IMR-90 (cell line): ENCODE measurements at regions not wholly inside any gene's neighbourhood (a gene's known extent, or its start where the extent isn't known, plus 50 kb on each side); places are given as distances from the start of the nearest gene placed in this dataset.

Source experiments
- ATAC-seq: fragments of 200-7000 bp; cut with Tn5 transposase; 2 replicates; pipeline ENCODE4 v1.9.1; 2020; ENCODE audit warnings: low read depth, mild to moderate bottlenecking, moderate library complexity
- BruUV-seq: library from RNA; stranded (reverse); fragments of 400-500 nt; replicated peaks from 2 replicates; lab custom pipeline; 2021; lab: Mats Ljungman, UMichigan
- CTCF ChIA-PET: fragments of 300-600 bp; formaldehyde crosslinking; extraction: SDS; loops from one replicate; lab custom pipeline; 2021; ENCODE audit warnings: antibody characterized with exemption; lab: Yijun Ruan, JAX
- POLR2A ChIA-PET: fragments of 300-600 bp; sonication (Branson Sonifier 250); formaldehyde crosslinking; loops from one replicate; lab custom pipeline; 2022; ENCODE audit warnings: antibody characterized with exemption; ENCODE audit not compliant: unreplicated experiment; lab: Charles Lee
- DNase-seq: peaks from one replicate; pipeline ENCODE4 v3.0.0; 2013
- H2AFZ ChIP-seq: replicated peaks from 2 replicates; pipeline ENCODE3; 2013; ENCODE audit warnings: low read length, mild to moderate bottlenecking; ENCODE audit not compliant: poor library complexity
- H2AK5ac ChIP-seq: 2 replicates; pipeline ENCODE4 v1.6.1; 2013; ENCODE audit warnings: low read depth, low read length, inconsistent platforms
- H2AK9ac ChIP-seq: replicated peaks from 2 replicates; pipeline ENCODE3; 2013; ENCODE audit warnings: mild to moderate bottlenecking, low read depth, low read length, moderate library complexity; ENCODE audit not compliant: poor library complexity
- H2BK120ac ChIP-seq: 2 replicates; pipeline ENCODE4 v1.6.1; 2013; ENCODE audit warnings: low read depth, low read length, inconsistent platforms
- H2BK15ac ChIP-seq: 3 replicates; pipeline ENCODE4 v1.6.1; 2013; ENCODE audit warnings: low read depth, low read length, inconsistent platforms
- H2BK20ac ChIP-seq: 2 replicates; pipeline ENCODE4 v1.6.1; 2013; ENCODE audit warnings: low read depth, mild to moderate bottlenecking, inconsistent platforms, low read length, moderate library complexity
- H2BK5ac ChIP-seq: 2 replicates; pipeline ENCODE4 v1.6.1; 2013; ENCODE audit warnings: mild to moderate bottlenecking, low read depth, low read length, inconsistent platforms; ENCODE audit not compliant: poor library complexity, severe bottlenecking
- H3K14ac ChIP-seq: replicated peaks from 2 replicates; pipeline ENCODE4 v1.6.1; 2013; ENCODE audit warnings: low read depth, low read length, inconsistent platforms
- H3K18ac ChIP-seq: 2 replicates; pipeline ENCODE4 v1.6.1; 2013; ENCODE audit warnings: low read depth, low read length, control low read depth
- H3K23ac ChIP-seq: 2 replicates; pipeline ENCODE4 v1.6.1; 2013; ENCODE audit warnings: low read depth, low read length, inconsistent platforms
- H3K27ac ChIP-seq: 2 replicates; pipeline ENCODE4 v1.5.1; 2013; ENCODE audit warnings: mild to moderate bottlenecking, control low read depth, low read length; ENCODE audit not compliant: insufficient read depth
- H3K27me3 ChIP-seq: 2 replicates; pipeline ENCODE4 v1.6.1; 2013; ENCODE audit warnings: low read length; ENCODE audit not compliant: control insufficient read depth, insufficient read depth
- H3K36me3 ChIP-seq: 2 replicates; pipeline ENCODE4 v1.6.1; 2013; ENCODE audit warnings: low read length, mixed read lengths; ENCODE audit not compliant: control insufficient read depth, insufficient read depth
- H3K4ac ChIP-seq: 2 replicates; pipeline ENCODE4 v1.6.1; 2013; ENCODE audit warnings: low read depth, low read length, inconsistent platforms
- H3K4me1 ChIP-seq: 2 replicates; pipeline ENCODE4 v1.6.1; 2013; ENCODE audit warnings: low read length, mixed read lengths; ENCODE audit not compliant: control insufficient read depth, insufficient read depth
- H3K4me2 ChIP-seq: 2 replicates; pipeline ENCODE4 v1.6.1; 2013; ENCODE audit warnings: low read depth, mild to moderate bottlenecking, control low read depth, low read length, moderate library complexity
- H3K4me3 ChIP-seq: 2 replicates; pipeline ENCODE4 v1.5.1; 2013; ENCODE audit warnings: low read depth, mild to moderate bottlenecking, control low read depth, low read length, moderate library complexity; ENCODE audit not compliant: insufficient read depth
- H3K56ac ChIP-seq: 2 replicates; pipeline ENCODE4 v1.6.1; 2013; ENCODE audit warnings: low read length, inconsistent platforms; ENCODE audit not compliant: insufficient read depth; ENCODE audit errors: extremely low read depth
- H3K79me1 ChIP-seq, 2 experiments: 2 replicates each; pipeline ENCODE4 v1.6.1; 2013; ENCODE audit warnings: low read length in 2 of 2, inconsistent platforms in 1 of 2, low read depth in 1 of 2
- H3K9ac ChIP-seq: 2 replicates; pipeline ENCODE4 v1.6.1; 2013; ENCODE audit warnings: low read depth, low read length, control low read depth
- H3K9me1 ChIP-seq: 2 replicates; pipeline ENCODE4 v1.6.1; 2013; ENCODE audit warnings: low read length, inconsistent platforms; ENCODE audit not compliant: insufficient read depth
- H3K9me3 ChIP-seq: 2 replicates; pipeline ENCODE4 v1.6.1; 2013; ENCODE audit warnings: low read length; ENCODE audit not compliant: control insufficient read depth, insufficient read depth
- H4K20me1 ChIP-seq: 2 replicates; pipeline ENCODE4 v1.6.1; 2013; ENCODE audit warnings: low read length, inconsistent platforms; ENCODE audit not compliant: insufficient read depth
- H4K5ac ChIP-seq: 2 replicates; pipeline ENCODE4 v1.6.1; 2013; ENCODE audit warnings: mild to moderate bottlenecking, low read depth, low read length, control low read depth
- H4K8ac ChIP-seq, 2 experiments: 2 replicates each; pipeline ENCODE4 v1.6.1; 2013; ENCODE audit warnings: low read depth in 2 of 2, low read length in 2 of 2, control low read depth in 1 of 2, inconsistent platforms in 1 of 2
- H4K91ac ChIP-seq: 2 replicates; pipeline ENCODE4 v1.6.1; 2013; ENCODE audit warnings: low read depth, low read length, inconsistent platforms; ENCODE audit not compliant: insufficient read depth
- MAFK ChIP-seq: IDR thresholded peaks from 2 replicates; pipeline ENCODE4 v1.6.1; 2012; ENCODE audit warnings: low read depth, low read length, improper control_type of control experiment
- RAD21 ChIP-seq: IDR thresholded peaks from 2 replicates; pipeline ENCODE4 v1.6.1; 2012; ENCODE audit warnings: low read length, improper control_type of control experiment
- WGBS, 2 experiments: methylation state at CpG; one replicate each; pipeline versions ENCODE4 v1.1.5 to v1.1.7; 2013; ENCODE audit warnings: missing lambda C conversion rate in 2 of 2; ENCODE audit not compliant: insufficient read length in 1 of 2; ENCODE audit errors: extremely low coverage in 2 of 2; 5-methylcytosine and 5-hydroxymethylcytosine counted together
- dilution Hi-C: fragments of 300-500 bp; cut with HindIII; formaldehyde crosslinking; loops from one replicate; pipeline ENCODE4 v1.14.3; 2018; ENCODE audit warnings: low sequenced_read_pairs; ENCODE audit not compliant: unreplicated experiment
- in situ Hi-C: fragments of 300-500 bp; cut with MboI; formaldehyde crosslinking; loops from 3 replicates; pipeline ENCODE4 v1.14.3; 2019; ENCODE audit warnings: low sequenced_read_pairs, inconsistent platforms, mixed read lengths
- intact Hi-C: fragments of 100-400 bp; cut with micrococcal nuclease; formaldehyde crosslinking; loops from 2 replicates; pipeline ENCODE4 v1.10.0; 2022

- Histone ChIP-seq H3K36me3 (no peaks in the 10 kb centered on the region), H2BK120ac (no peak overlapping the region), H3K79me1 (no peaks in the 10 kb centered on the region), H3K4me2 (no peak overlapping the region), H4K91ac (no peak overlapping the region), H3K9ac (no peak overlapping the region), H3K4me1 (no peaks in the 10 kb centered on the region), H3K4ac (no peak overlapping the region), H3K27me3 (no peaks in the 10 kb centered on the region), H3K27ac (no peak overlapping the region), H3K18ac (no peak overlapping the region), H4K5ac (no peak overlapping the region), H2AK9ac (no peak overlapping the region), H3K4me3 (no peak overlapping the region), H2BK5ac (no peak overlapping the region), H3K9me3 (peaks cover 8% of the 10 kb centered on the region; the same call in 1 of the 2 replicates), H4K20me1 (no peaks in the 10 kb centered on the region), H4K8ac (no peak overlapping the region), H2BK15ac (no peak overlapping the region), H2AK5ac (no peak overlapping the region), H3K56ac (no peak overlapping the region), H3K23ac (no peak overlapping the region), H2AFZ (no peak overlapping the region), H2BK20ac (no peak overlapping the region), H3K14ac (no peak overlapping the region), H3K9me1 (no peaks in the 10 kb centered on the region)
- ATAC-seq (no peak), DNase-seq (no peak)
- WGBS, 2 experiments = no CpG with 5 or more reads among the region's 4 CpGs
- dilution Hi-C loops = no loop called here
- BruUV-seq = no TSS peak
- ChIA-PET POLR2A (no interaction called here), CTCF (no interaction called here)
- intact Hi-C loops = no loop called here
- TF ChIP-seq MAFK (no peak), RAD21 (no peak)
- in situ Hi-C loops = no loop called here
These were observed 463.4 kb upstream of the ST6GAL2 start for GRCh38 chr2:107349329-107349728.
